ENCODE measurements at regions not wholly inside any gene's neighbourhood (a gene's known extent, or its start where the extent isn't known, plus 50 kb on each side); places are given as distances from the start of the nearest gene placed in this dataset.
"Not testable (repeated sequence)": the region's sequence is repeated elsewhere in the genome, so short reads cannot be mapped to it uniquely, and the experiment has no call there.

GRCh38 chr6:11317885-11318771, 85.7 kb upstream of the NEDD9 start:
- peaks cover 59% of the 10 kb centered on the region for H3K36me3 Mint-ChIP-seq
- peaks cover 9% of the 10 kb centered on the region for H3K9me3 Mint-ChIP-seq
- no peak overlapping the region for H3K4me3 Mint-ChIP-seq
- peak overlapping the region; percentile 86 for H3K27ac Mint-ChIP-seq
- no peaks in the 10 kb centered on the region for H3K27me3 Mint-ChIP-seq
- DNase-seq: peak; percentile 69
- H3K4me1 Mint-ChIP-seq: peaks cover 44% of the 10 kb centered on the region

- Mint-ChIP-seq H3K4me3 (no peak overlapping the region), H3K4me1 (peaks cover 41% of the 10 kb centered on the region), H3K36me3 (peaks cover 66% of the 10 kb centered on the region), H3K27me3 (no peaks in the 10 kb centered on the region), H3K9me3 (peaks cover 11% of the 10 kb centered on the region), H3K27ac (no peak overlapping the region)
- DNase-seq: no peak
Observed at GRCh38 chr6:11315743-11316437, 83.4 kb upstream of the NEDD9 start.

GRCh38 chr6:11313207-11313606, 80.7 kb upstream of the NEDD9 start:
- DNase-seq: no peak
- H3K9me3 Mint-ChIP-seq: peaks cover 11% of the 10 kb centered on the region
- H3K36me3 Mint-ChIP-seq: peaks cover 58% of the 10 kb centered on the region
- no peak overlapping the region for H3K4me3 Mint-ChIP-seq
- H3K4me1 Mint-ChIP-seq: peaks cover 30% of the 10 kb centered on the region
- H3K27ac Mint-ChIP-seq: no peak overlapping the region
- H3K27me3 Mint-ChIP-seq: no peaks in the 10 kb centered on the region

- Mint-ChIP-seq H3K36me3 (peaks cover 53% of the 10 kb centered on the region), H3K4me3 (no peak overlapping the region), H3K4me1 (peaks cover 24% of the 10 kb centered on the region), H3K27ac (no peak overlapping the region), H3K27me3 (no peaks in the 10 kb centered on the region), H3K9me3 (peaks cover 8% of the 10 kb centered on the region)
- DNase-seq: no peak
Observed at GRCh38 chr6:11311970-11312369, 79.5 kb upstream of the NEDD9 start.

GRCh38 chr6:11309947-11310665, 77.6 kb upstream of the NEDD9 start:
- Mint-ChIP-seq H3K9me3 (peaks cover 3% of the 10 kb centered on the region), H3K36me3 (peaks cover 57% of the 10 kb centered on the region), H3K27me3 (no peaks in the 10 kb centered on the region), H3K4me3 (no peak overlapping the region), H3K4me1 (peaks cover 13% of the 10 kb centered on the region), H3K27ac (no peak overlapping the region)
- DNase-seq: no peak

GRCh38 chr6:11307226-11307625, 74.8 kb upstream of the NEDD9 start:
- Mint-ChIP-seq H3K4me1 (peaks cover 14% of the 10 kb centered on the region), H3K9me3 (peaks cover 20% of the 10 kb centered on the region), H3K36me3 (peaks cover 68% of the 10 kb centered on the region), H3K4me3 (no peak overlapping the region), H3K27ac (no peak overlapping the region), H3K27me3 (no peaks in the 10 kb centered on the region)
- DNase-seq: peak; percentile 10

- no peaks in the 10 kb centered on the region for H3K27me3 Mint-ChIP-seq
- no peak overlapping the region for H3K27ac Mint-ChIP-seq
- H3K36me3 Mint-ChIP-seq: peaks cover 77% of the 10 kb centered on the region
- H3K4me3 Mint-ChIP-seq: no peak overlapping the region
- H3K4me1 Mint-ChIP-seq: peaks cover 19% of the 10 kb centered on the region
- peaks cover 33% of the 10 kb centered on the region for H3K9me3 Mint-ChIP-seq
- no peak for DNase-seq
Observed at GRCh38 chr6:11304946-11305345, 72.5 kb upstream of the NEDD9 start.

- not testable (repeated sequence) for H3K27ac Mint-ChIP-seq, DNase-seq, H3K4me3 Mint-ChIP-seq, H3K27me3 Mint-ChIP-seq
- peaks cover 42% of the 10 kb centered on the region for H3K9me3 Mint-ChIP-seq
- H3K4me1 Mint-ChIP-seq: peaks cover 16% of the 10 kb centered on the region
- H3K36me3 Mint-ChIP-seq: peaks cover 89% of the 10 kb centered on the region
Observed at GRCh38 chr6:11299876-11300428, 67.5 kb upstream of the NEDD9 start.

- peaks cover 16% of the 10 kb centered on the region for H3K4me1 Mint-ChIP-seq
- not testable (repeated sequence) for H3K27ac Mint-ChIP-seq, H3K4me3 Mint-ChIP-seq, H3K27me3 Mint-ChIP-seq, DNase-seq
- peaks cover 89% of the 10 kb centered on the region for H3K36me3 Mint-ChIP-seq
- H3K9me3 Mint-ChIP-seq: peaks cover 42% of the 10 kb centered on the region
Observed at GRCh38 chr6:11299421-11299784, 66.9 kb upstream of the NEDD9 start.

GRCh38 chr6:11298651-11299420, 66.4 kb upstream of the NEDD9 start:
- Mint-ChIP-seq H3K9me3 (peaks cover 38% of the 10 kb centered on the region), H3K27me3 (no peaks in the 10 kb centered on the region), H3K27ac (no peak overlapping the region), H3K4me1 (peaks cover 16% of the 10 kb centered on the region), H3K36me3 (peaks cover 88% of the 10 kb centered on the region), H3K4me3 (no peak overlapping the region)
- no peak for DNase-seq

- Mint-ChIP-seq H3K27me3 (no peaks in the 10 kb centered on the region), H3K36me3 (peaks cover 84% of the 10 kb centered on the region), H3K9me3 (peaks cover 28% of the 10 kb centered on the region), H3K4me1 (peaks cover 17% of the 10 kb centered on the region), H3K4me3 (no peak overlapping the region), H3K27ac (no peak overlapping the region)
- no peak for DNase-seq
Observed at GRCh38 chr6:11297376-11297729, 64.9 kb upstream of the NEDD9 start.

GRCh38 chr6:11296449-11297375, 64.2 kb upstream of the NEDD9 start:
- no peak overlapping the region for H3K4me3 Mint-ChIP-seq
- no peak overlapping the region for H3K27ac Mint-ChIP-seq
- peaks cover 25% of the 10 kb centered on the region for H3K9me3 Mint-ChIP-seq
- peaks cover 20% of the 10 kb centered on the region for H3K4me1 Mint-ChIP-seq
- H3K27me3 Mint-ChIP-seq: no peaks in the 10 kb centered on the region
- peaks cover 80% of the 10 kb centered on the region for H3K36me3 Mint-ChIP-seq
- DNase-seq: no peak

GRCh38 chr6:11295969-11296368, 63.5 kb upstream of the NEDD9 start:
- no peak for DNase-seq
- H3K27me3 Mint-ChIP-seq: no peaks in the 10 kb centered on the region
- H3K36me3 Mint-ChIP-seq: peaks cover 78% of the 10 kb centered on the region
- peaks cover 19% of the 10 kb centered on the region for H3K9me3 Mint-ChIP-seq
- H3K4me3 Mint-ChIP-seq: no peak overlapping the region
- no peak overlapping the region for H3K27ac Mint-ChIP-seq
- peaks cover 18% of the 10 kb centered on the region for H3K4me1 Mint-ChIP-seq

- DNase-seq: no peak
- H3K27ac Mint-ChIP-seq: no peak overlapping the region
- peaks cover 72% of the 10 kb centered on the region for H3K36me3 Mint-ChIP-seq
- peaks cover 13% of the 10 kb centered on the region for H3K9me3 Mint-ChIP-seq
- no peak overlapping the region for H3K4me3 Mint-ChIP-seq
- peaks cover 9% of the 10 kb centered on the region for H3K4me1 Mint-ChIP-seq
- no peaks in the 10 kb centered on the region for H3K27me3 Mint-ChIP-seq
Observed at GRCh38 chr6:11294228-11294627, 61.8 kb upstream of the NEDD9 start.

Data from activated naive CD8-positive, alpha-beta T cell treated with anti-CD3 and anti-CD28 coated beads for 36 hours (primary cell).